ENCODE measurements at regions not wholly inside any gene's neighbourhood (a gene's known extent, or its start where the extent isn't known, plus 50 kb on each side); places are given as distances from the start of the nearest gene placed in this dataset.

DNA sequence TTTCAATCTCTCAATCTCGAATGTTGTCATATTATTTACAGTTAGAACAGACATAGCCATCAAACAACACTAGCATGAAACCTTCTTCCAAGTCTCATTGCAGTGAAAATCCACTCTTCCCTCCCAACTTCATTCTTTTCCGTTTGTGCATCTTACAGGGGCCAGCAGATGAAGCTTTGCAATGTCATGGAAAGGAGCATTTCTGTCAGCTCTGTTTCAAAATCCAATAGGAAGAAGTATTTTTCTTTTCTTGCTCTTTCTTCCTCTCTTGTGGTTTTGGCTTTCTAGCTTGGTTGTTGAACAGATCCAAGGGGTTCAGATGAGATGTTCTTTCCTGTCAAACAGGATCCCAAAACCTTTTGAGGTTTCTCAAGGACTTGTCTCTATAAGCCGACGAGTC, 416.6 kb downstream of the AEBP2 start:
- DNase-seq (ENCODE audit: low read depth in 2 of 3, low spot score in 1 of 3): no peak

DNA sequence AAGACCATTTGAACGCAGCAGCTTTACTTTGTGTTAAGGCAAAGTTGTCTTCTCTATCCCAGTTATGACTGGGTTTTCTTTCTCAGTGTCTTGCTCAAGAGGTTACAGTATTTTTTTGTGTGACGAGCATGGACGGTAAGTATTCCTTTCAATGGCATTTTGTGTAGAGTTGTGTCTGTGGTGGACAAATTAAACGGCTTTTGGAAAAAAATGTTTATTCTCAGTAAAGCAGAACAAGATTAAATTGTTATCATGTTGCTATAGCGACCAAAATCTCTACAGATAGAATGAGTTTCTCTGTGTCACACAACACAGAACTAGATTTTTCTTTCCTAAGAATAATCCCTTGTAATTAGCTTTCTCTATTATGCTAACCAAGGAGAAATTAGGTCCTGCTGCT, 417.1 kb downstream of the AEBP2 start:
- no peak for DNase-seq (ENCODE audit: low read depth in 2 of 3, low spot score in 1 of 3)

GRCh38 chr12:19857204-19857603, 417.9 kb downstream of the AEBP2 start:
- DNase-seq (ENCODE audit: low read depth in 2 of 3, low spot score in 1 of 3): no peak

DNA sequence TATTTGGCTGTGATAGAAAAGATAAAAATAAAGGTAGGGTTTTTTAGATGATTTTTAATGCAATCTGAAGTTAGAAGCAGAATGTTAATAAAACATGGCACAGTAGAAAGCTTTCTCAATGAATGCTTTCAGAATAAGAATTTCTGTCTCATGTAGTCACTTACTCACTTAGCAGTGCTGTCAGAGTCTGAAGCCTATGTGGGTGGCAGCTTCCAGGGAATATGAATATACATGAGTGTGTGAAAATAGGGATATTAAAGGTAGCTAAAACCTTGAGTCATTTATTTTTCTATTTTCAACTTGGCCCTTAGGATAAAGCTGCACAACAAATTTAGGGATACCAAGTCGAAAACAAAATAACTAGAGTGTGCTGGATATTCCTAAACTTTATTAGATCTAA, 427.9 kb downstream of the AEBP2 start:
- DNase-seq (ENCODE audit: low read depth in 2 of 3, low spot score in 1 of 3): no peak

DNA sequence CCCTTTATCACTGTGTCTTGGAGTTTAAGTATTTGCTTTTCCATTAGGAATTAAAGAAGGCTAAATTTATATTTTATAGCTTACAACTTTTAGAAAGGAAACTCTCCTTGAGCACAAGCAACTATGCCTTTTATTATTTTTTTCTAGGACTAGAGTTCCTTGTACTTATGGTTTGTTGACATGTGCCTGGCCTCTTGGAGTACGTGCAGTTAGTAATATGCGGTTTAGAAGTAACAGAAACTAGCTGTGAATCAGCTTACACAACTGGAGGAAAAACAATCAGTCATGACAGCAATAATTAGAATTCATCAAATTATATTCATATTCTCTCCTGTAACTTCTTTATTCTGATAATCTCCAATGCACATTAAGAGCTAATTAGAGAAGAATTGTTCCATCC, 428.7 kb downstream of the AEBP2 start:
- no peak for DNase-seq (ENCODE audit: low read depth in 2 of 3, low spot score in 1 of 3)

GRCh38 chr12:19869413-19869812, 430.1 kb downstream of the AEBP2 start:
- DNase-seq (ENCODE audit: low read depth in 2 of 3, low spot score in 1 of 3): peak in 1 of 3 donors; percentile 13

DNA sequence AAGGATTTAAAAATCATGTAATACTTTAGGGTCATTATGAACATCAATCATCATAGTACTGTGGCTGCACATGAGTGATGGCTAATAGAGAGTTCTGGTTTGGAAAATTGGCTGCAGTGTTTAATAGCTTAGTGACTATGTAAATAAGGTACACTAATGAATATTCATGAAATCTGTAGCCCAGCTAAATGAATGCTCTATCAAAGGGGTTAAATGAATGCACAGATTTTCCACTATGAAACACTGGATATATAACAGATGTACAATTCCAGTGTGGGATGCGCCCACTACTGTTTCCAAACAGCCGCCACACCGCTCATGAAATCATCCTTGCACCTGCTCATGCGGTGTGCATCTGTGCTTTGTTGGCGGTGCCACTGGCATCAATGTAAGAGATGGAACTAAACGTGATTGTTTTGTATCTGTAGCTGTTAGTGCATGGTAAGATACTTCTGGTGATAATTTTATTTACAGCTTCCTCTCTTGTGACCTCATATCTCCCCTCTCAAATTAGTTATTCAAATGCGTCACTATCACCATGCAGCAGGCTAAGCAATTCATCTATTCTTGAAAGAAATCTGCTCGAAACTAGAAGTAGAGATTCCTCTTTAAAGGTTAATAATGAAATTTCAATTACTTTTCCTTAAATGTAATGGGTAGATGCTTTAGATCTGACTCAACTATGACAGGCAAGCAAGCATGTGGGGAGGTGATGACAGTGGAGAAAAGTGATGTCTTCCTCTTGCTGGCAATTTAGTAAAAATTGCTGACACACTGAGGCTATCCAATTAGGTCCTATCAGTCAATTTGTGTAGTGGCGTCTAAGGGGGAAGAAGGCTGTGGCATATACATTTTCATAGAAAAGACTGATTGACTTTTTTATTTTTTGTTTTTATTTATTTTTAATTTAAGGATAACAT, 433.6 kb downstream of the AEBP2 start:
- DNase-seq (ENCODE audit: low read depth in 2 of 3, low spot score in 1 of 3): no peak

- DNase-seq (ENCODE audit: low read depth in 2 of 3, low spot score in 1 of 3): no peak
Observed at GRCh38 chr12:19880076-19880475, 440.8 kb downstream of the AEBP2 start.

DNA sequence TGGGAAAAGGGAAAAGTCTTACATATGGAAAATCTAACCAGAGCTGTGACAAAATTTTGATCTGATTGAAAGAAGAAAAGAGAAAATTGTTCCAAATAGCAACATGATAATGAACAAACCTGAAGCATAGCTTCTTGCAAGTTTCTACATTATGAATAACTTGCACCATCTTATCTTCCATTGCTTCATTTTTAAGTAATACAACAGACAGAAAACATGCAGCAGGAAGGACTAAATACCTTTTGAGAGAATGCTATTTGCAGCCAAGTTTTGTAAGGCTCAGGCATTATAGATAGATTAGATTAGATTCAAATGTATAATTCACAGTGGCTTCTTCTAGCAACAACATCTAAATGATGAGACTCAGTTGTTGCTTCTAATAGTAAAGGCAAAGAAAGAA, 441.4 kb downstream of the AEBP2 start:
- no peak for DNase-seq (ENCODE audit: low read depth in 2 of 3, low spot score in 1 of 3)

- DNase-seq (ENCODE audit: low read depth in 2 of 3, low spot score in 1 of 3): no peak
Observed at GRCh38 chr12:19882346-19882745, 443.1 kb downstream of the AEBP2 start.

DNA sequence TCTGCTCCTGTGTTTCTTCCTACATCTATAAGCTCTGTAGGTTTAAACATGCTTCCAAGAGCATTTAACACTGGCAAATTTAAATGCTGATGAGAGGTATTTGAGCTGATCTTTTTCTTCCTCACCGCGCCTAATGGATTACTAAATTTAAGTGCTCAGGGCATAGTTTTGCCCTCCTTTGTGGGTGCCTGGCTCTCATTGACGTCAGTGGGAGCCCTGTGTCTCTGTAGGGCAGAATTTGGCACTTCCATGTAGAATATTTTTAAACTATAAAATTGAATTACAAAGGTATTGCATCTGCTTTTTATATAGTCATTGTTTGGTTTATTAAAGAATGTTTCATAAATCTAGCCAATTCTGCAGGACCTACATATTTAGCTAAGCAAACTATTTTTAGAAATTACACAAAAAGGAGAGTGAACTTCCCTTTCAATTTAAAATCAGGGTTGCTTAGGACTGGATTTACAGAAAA, 444.8 kb downstream of the AEBP2 start:
- DNase-seq (ENCODE audit: low read depth in 2 of 3, low spot score in 1 of 3): no peak

DNA sequence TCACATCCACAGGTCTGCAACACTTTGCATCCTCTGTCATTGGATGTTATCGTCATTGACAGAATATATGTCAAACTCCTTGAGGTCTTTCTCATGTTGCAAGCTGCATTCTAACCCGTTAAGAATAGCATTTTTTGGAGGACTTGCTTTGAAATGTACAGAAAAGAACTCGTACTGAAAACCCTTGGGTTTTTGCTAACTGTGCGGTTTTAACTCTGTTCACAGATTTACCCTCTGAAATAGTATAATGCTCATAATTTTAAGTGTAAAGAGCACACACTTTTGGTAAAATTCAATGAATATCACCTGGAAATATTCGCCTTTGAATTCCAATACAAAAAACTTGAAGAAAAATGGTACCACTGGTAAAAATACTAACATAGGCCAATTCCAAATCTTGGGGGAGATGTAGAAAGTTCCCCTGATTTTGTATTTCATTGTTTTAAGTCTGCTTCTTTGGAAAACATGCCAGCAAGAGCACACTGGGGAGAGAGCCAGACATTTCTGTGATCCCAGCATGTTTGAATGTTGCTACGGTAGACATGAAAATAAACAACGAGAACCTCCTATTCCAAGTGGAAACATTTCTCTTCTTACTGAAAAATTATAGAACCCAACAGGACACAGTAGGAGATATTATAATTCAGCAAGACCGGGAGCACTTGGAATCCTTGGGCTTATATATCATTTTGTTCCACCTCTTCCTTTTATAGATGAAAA, 446.0 kb downstream of the AEBP2 start:
- DNase-seq (ENCODE audit: low read depth in 2 of 3, low spot score in 1 of 3): no peak

- DNase-seq (ENCODE audit: low read depth in 2 of 3, low spot score in 1 of 3): no peak
Observed at GRCh38 chr12:19886065-19886464, 446.8 kb downstream of the AEBP2 start.

DNA sequence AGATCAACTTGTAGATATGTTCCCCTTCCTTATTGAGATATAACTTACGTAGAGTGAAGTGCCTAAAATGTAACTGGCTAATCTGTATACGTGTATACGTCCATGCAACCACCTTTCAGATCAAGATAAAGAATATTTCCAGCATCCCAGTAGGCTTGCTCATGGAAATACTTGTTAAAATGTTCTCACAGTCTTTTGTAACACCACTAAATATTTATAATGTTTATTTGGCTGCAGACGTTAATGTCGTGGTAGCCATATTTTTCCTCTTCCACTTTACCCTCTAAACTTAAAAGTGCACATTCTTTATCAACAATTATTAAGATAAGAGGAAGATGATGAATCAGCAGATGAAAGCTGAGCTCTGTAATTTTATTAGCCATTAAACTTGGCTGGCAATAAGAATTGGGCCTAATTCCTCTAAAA, 447.4 kb downstream of the AEBP2 start:
- no peak for DNase-seq (ENCODE audit: low read depth in 2 of 3, low spot score in 1 of 3)

- no peak for DNase-seq (ENCODE audit: low read depth in 2 of 3, low spot score in 1 of 3)
Observed at GRCh38 chr12:19890024-19890423, 450.7 kb downstream of the AEBP2 start.

DNA sequence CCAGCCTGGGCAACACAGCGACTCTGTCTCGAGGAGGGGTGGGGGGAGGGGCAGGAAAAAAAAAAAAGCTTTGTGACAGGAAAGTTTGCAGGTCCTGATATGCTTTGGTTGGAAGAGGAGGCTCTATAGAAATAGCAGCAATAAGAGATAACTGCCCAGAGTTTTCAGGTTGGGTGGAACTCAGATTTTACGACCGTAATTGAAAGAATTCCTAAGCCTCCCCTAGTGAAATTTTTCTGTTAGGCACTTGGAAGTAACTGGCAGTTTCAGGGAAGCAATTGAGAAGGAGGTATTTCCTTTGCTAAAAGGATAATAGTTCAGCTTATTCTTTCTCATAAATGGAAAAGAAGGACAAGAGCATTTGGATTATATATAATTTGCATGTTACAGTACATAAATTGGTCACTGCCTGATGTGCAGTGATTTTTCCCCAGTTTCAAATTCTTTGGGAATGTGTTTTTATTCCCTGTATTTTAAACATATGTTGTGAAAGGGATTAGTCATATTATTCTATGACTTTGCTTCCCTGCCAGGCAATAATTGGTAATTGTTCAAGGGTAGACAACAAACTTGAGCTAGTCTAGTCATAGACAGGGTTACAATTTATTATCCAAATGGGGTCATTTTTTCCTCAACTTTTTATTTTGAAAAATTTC, 452.8 kb downstream of the AEBP2 start:
- DNase-seq (ENCODE audit: low read depth in 2 of 3, low spot score in 1 of 3): no peak

DNA sequence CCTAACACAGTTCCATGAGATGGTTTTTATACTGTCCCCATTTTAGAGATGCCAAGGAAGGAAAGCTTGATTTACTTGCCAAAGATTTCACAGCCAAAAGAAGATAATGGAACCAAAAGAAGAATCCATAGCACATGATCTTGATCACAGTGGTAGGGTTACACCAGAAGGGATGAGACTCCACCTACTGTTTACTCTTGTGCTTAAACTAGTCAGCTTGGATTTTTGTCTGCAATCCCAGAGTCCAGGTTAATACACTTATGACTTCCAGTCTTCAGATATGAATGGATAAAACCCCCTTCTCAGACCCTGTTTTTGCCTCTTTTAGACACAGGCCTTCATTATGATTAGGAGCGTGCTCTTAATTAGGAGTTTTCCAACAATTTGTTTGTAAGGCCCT, 454.2 kb downstream of the AEBP2 start:
- no peak for DNase-seq (ENCODE audit: low read depth in 2 of 3, low spot score in 1 of 3)

- no peak for DNase-seq (ENCODE audit: low read depth in 2 of 3, low spot score in 1 of 3)
Observed at GRCh38 chr12:19894050-19894449, 454.8 kb downstream of the AEBP2 start.

DNA sequence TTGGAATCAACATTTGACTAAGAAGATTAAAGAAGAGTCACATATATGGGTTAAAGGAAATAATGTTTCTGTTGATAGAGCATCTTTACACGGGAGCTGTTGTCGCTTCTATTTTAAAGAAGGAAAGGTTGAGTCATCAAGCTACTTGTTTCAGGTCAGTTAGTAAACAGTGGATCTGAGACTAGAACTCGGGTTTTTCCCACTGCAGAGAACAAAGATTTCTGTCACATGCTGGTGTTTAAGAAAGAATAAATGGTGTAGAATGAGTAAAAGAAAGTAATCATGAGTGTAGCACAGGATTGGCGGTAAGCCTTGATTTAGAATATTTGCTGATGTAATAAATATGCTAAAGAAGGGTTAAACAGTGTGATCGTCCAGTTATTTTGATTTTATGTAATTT, 455.5 kb downstream of the AEBP2 start:
- DNase-seq (ENCODE audit: low read depth in 2 of 3, low spot score in 1 of 3): peak in 1 of 3 donors; percentile 2

DNA sequence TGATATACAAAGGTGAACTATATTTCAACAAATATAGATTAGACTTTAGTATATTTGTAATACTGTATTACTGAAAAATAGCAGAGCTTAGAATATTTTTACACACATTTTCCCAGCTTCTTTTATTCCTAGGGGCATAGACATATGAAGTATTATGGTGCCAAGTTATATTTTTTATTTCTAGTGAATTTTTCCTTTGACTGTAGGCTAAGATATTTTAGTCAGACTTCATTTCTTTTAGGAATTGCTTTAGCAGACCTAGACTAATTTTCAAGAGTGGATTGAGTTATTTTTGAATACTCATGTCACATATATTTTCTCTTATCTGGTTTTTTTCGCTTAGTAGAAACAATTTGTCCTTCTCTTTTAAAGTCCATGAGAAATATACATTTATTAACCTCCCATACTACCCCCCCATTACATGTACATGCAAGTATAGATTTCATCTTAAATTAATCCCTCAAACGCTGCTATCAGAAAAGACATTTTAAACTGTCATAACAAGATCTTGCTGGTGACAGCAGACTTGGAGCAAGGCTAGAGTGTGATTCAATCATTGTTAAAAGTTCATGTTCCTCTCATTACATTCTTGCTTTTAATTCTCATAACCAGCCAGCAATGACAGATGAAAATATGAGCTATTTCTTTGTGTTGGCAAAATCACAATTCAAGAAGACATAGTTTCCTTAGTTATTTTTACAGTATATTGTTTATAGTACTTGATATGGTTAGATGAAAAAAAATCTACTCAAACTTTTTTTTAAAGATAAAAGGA, 456.1 kb downstream of the AEBP2 start:
- no peak for DNase-seq (ENCODE audit: low read depth in 2 of 3, low spot score in 1 of 3)

DNA sequence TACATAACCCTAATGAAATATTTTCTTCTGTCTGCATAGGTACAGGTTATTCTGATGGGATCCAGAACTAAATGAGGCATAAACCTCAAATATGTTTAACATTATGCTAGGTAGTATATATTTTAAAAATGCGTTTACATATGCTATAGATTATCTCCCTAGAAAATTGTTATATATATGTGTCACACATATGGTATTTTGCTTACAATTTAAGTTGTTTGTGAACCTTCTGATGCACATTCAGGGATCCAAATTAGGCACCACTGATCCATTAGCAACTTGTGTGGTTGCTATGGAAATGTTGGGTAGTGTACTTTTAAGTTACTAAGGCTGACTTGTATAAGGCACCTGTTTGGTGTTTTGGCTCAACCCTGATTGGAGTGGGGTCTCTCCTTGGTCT, 456.7 kb downstream of the AEBP2 start:
- DNase-seq (ENCODE audit: low read depth in 2 of 3, low spot score in 1 of 3): no peak

All from stimulated activated CD4-positive, alpha-beta T cell treated with anti-CD3 and anti-CD28 coated beads, Interleukin-12 subunit alpha, Interleukin-12 subunit beta, amount 100 ng/mL, for 48 hours (primary cell).